Hematopoietic multipotent progenitor cell treated with erythropoietin and hydrocortisone succinate and interleukin-3 and kit ligand, for 4 days (in vitro differentiated cells): ENCODE measurements at regions not wholly inside any gene's neighbourhood (a gene's known extent, or its start where the extent isn't known, plus 50 kb on each side); places are given as distances from the start of the nearest gene placed in this dataset.
"Not testable (repeated sequence)": the region's sequence is repeated elsewhere in the genome, so short reads cannot be mapped to it uniquely, and the experiment has no call there.

Experiments used
- DNase-seq: peaks from one replicate; pipeline ENCODE4 v3.0.0-alpha.2; 2015

DNA sequence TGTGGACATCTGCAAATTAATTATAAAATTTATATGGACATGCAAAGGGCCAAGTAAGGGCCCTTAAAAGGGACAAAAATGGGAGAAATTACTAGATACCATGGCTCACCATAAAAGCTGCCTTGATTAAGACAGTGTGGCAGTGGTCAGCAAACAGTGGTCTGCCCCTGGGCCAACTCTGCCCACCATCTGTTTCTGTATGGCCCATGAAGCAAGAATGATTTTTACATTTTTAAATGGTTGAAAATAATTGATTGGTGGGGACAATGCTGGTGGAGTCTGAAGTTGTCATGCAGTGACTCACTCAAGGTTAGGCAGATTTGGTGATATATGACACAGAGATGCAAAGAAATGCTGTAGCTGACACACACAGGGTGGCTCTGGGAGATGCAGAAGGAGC, 143.2 kb upstream of the PRDM7 start:
- not testable (repeated sequence) for DNase-seq

- DNase-seq: not testable (repeated sequence)
These were observed 98.5 kb upstream of the PRDM7 start for GRCh38 chr16:90175610-90176009.

DNA sequence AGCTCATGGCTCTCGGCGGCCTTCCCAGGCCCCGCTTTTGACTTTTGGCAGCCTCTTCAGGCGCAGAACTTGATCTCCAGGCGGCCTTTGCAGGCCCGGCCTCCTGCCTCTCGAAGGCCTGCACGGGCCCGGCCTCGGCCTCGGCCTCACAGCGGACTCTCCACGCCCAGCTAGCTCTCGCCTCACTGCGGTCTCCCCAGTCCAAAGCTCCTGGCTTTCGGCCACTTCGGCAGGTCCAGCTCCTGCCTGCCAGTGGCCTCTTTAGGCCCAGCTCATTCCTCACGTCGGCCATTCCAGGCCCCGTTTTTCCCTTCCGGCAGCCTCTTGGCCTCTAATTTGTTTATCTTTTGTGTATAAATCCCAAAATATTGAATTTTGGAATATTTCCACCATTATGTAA, 94.5 kb upstream of the PRDM7 start:
- not testable (repeated sequence) for DNase-seq

DNA sequence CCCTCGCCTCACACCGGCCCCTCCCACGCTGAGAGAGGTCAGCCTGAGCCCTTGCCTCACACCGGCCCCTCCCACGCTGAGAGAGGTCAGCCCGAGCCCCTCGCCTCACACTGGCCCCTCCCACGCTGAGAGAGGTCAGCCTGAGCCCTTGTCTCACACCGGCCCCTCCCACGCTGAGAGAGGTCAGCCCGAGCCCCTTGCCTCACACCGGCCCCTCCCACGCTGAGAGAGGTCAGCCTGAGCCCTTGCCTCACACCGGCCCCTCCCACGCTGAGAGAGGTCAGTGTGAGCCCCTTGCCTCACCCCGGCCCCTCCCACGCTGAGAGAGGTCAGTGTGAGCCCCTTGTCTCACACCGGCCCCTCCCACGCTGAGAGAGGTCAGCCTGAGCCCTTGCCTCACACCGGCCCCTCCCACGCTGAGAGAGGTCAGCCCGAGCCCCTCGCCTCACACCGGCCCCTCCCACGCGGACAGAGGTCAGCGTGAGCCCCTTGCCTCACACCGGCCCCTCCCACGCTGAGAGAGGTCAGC, 92.1 kb upstream of the PRDM7 start:
- not testable (repeated sequence) for DNase-seq

DNA sequence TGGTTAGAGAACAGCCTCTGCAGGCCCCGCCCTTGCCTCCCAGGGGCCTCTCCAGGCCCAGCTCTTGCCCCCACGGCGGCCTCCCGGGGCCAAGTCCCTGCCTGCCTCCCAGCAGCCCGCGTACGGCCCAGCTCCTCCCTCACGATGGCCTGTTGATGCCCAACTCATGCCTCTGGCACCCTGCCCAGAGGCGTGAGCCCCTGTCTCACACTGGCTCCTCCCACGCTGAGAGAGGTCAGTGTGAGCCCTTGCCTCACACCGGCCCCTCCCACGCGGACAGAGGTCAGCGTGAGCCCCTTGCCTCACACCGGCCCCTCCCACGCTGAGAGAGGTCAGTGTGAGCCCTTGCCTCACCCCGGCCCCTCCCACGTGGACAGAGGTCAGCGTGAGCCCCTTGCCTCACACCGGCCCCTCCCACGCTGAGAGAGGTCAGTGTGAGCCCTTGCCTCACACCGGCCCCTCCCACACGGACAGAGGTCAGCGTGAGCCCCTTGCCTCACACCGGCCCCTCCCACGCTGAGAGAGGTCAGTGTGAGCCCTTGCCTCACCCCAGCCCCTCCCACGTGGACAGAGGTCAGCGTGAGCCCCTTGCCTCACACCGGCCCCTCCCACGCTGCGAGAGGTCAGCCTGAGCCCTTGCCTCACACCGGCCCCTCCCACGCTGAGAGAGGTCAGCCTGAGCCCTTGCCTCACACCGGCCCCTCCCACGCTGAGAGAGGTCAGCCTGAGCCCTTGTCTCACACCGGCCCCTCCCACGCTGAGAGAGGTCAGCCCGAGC, 91.4 kb upstream of the PRDM7 start:
- DNase-seq: peak; percentile 19

DNA sequence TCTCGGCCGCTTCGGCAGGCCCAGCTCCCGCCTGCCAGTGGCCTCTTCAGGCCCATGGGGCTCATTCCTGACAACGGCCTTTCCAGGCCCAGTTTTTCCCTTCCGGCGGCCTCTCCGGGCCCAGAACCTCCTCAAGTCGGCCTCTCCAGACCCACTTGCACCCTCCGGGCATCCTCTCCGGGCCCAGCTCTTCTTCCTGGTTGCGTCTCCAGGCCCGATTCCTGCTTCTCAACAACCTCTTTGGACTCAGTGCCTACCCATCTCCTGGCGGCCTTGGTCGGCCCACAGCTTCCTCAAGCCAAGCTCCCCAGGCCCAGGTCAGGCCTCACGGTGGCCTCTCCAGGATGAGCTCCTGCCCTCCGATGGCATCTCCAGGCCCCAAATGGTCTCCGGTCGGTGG, 90.6 kb upstream of the PRDM7 start:
- DNase-seq: not testable (repeated sequence)

GRCh38 chr16:90166679-90167556, 89.8 kb upstream of the PRDM7 start:
- DNase-seq: peak; percentile 1

GRCh38 chr16:90151027-90151426, 73.9 kb upstream of the PRDM7 start:
- not testable (repeated sequence) for DNase-seq
